Epithelial cell of esophagus (primary cell): ENCODE measurements at regions not wholly inside any gene's neighbourhood (a gene's known extent, or its start where the extent isn't known, plus 50 kb on each side); places are given as distances from the start of the nearest gene placed in this dataset.
"Not testable (repeated sequence)": the region's sequence is repeated elsewhere in the genome, so short reads cannot be mapped to it uniquely, and the experiment has no call there.

ENCODE experiments used
- DNase-seq: peaks from one replicate; pipeline ENCODE4 v3.0.0; 2010; ENCODE audit warnings: low read depth
- H3K4me3 ChIP-seq: 2 replicates; pipeline ENCODE4 v1.5.1; 2011; ENCODE audit warnings: mild to moderate bottlenecking, low read length, control low read depth
- CTCF ChIP-seq: IDR thresholded peaks from 2 replicates; pipeline ENCODE4 v1.5.1; 2011; ENCODE audit warnings: low read depth, mild to moderate bottlenecking, low read length, control low read depth, inconsistent platforms; ENCODE audit not compliant: insufficient read depth; ENCODE audit errors: missing control alignments

GRCh38 chr12:73665193-73665592 is 872.4 kb upstream of the ATXN7L3B start:
- no peak for TF ChIP-seq CTCF
- H3K4me3 ChIP-seq = no peak overlapping the region
- DNase-seq = no peak

- H3K4me3 ChIP-seq = not testable (repeated sequence)
- peak; percentile 35 for DNase-seq
Observed at GRCh38 chr12:73671550-73671949, 866.1 kb upstream of the ATXN7L3B start.

GRCh38 chr12:73677520-73678291 is 859.9 kb upstream of the ATXN7L3B start:
- no peak overlapping the region for H3K4me3 ChIP-seq
- DNase-seq = no peak
- no peak for TF ChIP-seq CTCF

- no peak overlapping the region for H3K4me3 ChIP-seq
- peak; percentile 55 for DNase-seq
- TF ChIP-seq CTCF = no peak
Observed at GRCh38 chr12:73678335-73678734, 859.3 kb upstream of the ATXN7L3B start.

GRCh38 chr12:73699318-73699717 is 838.3 kb upstream of the ATXN7L3B start:
- no peak for TF ChIP-seq CTCF
- no peak overlapping the region for H3K4me3 ChIP-seq
- no peak for DNase-seq

GRCh38 chr12:73714655-73715054 is 823.0 kb upstream of the ATXN7L3B start:
- H3K4me3 ChIP-seq = no peak overlapping the region
- DNase-seq = no peak
- TF ChIP-seq CTCF = no peak

GRCh38 chr12:73716143-73716542 is 821.5 kb upstream of the ATXN7L3B start:
- not testable (repeated sequence) for H3K4me3 ChIP-seq
- DNase-seq = peak; percentile 54

GRCh38 chr12:73719223-73719622 is 818.4 kb upstream of the ATXN7L3B start:
- no peak overlapping the region for H3K4me3 ChIP-seq
- no peak for TF ChIP-seq CTCF
- no peak for DNase-seq
